Suppressor macrophage treated with lipopolysaccharide for 1 hour (primary cell): ENCODE measurements at regions not wholly inside any gene's neighbourhood (a gene's known extent, or its start where the extent isn't known, plus 50 kb on each side); places are given as distances from the start of the nearest gene placed in this dataset.

Experiments used
- DNase-seq, 3 donors: peaks; one replicate each; pipeline ENCODE4 v3.0.0-alpha.2; 2020 to 2022

DNA sequence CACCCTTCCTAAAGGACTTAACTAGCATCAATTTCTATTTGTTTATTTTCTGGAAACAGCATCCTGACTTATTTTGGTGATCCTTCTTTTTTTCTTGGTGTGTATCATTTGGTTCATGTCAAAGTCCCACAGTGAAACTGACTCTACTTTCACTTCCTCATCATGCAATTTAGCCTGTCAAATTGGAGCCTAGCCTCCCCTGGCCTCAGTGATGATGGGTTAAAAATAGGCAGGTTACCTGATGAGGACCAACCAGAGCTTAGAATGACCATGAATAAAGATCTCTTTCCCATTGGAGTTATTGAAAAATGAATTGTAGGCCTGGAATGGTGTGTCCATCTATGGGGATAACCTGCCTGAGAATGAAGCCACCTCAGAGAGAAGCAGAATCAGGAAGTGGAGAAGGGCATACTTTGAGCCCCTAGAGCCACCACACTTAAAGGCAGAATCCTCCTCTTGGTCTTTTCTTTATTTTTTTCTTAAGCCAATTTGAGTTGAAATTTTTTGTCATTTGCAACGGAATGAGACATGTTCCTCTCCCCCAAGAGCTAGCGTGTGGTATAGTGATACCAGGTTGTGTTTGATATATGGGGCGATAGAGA, 105.6 kb downstream of the BTBD3 start:
- peak; percentile 23 to 31 (median 26) for DNase-seq

GRCh38 chr20:12028771-12029170, 111.1 kb downstream of the BTBD3 start:
- DNase-seq: no peak

- no peak for DNase-seq
Measured at GRCh38 chr20:12030470-12030869, 112.8 kb downstream of the BTBD3 start.

- no peak for DNase-seq
Measured at GRCh38 chr20:12036142-12036541, 118.4 kb downstream of the BTBD3 start.

DNA sequence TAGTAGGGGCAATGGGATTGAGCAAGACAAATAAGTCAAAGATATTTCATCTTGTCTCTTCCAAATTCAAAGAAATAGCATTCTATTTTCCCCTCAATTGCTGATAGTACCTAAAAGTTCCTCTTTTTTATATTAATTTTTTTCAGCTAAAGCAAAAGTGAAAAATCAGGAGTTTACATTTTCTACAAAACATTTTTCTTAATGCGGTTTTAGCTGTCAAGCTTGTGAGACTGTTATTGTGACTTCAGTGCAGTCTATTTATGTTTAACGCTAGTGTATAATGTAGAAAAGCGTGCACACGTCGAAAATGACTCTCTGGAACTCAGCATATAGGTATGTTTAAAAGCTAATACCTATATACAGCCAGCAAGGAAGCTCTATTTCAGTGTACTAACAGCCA, 119.8 kb downstream of the BTBD3 start:
- DNase-seq: no peak

- no peak for DNase-seq
Measured at GRCh38 chr20:12040261-12040660, 122.6 kb downstream of the BTBD3 start.

GRCh38 chr20:12044969-12045368, 127.3 kb downstream of the BTBD3 start:
- DNase-seq: no peak

- no peak for DNase-seq
Measured at GRCh38 chr20:12047838-12048432, 130.2 kb downstream of the BTBD3 start.

DNA sequence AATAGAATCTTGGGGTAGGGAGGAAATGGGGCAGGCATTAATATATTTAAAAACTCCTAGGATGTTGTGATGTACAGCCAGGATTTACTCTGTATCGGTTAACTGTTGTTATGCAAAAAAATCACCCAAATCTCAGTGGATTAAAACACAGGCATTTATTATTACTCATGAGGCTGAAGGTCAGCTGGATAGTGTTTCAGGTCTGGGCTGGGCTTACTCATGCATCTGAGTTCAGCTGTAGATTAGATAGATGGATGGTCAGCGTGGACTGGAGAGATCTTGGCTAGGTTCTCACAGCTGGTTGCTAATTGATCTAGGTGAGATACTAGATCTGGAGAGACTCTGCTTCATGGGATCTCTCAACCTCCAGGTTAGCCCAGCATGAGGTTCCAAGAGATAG, 131.4 kb downstream of the BTBD3 start:
- DNase-seq: no peak

GRCh38 chr20:12051206-12052163, 133.8 kb downstream of the BTBD3 start:
- no peak for DNase-seq

GRCh38 chr20:12053353-12053752, 135.7 kb downstream of the BTBD3 start:
- DNase-seq: peak; percentile 26 to 50 (median 35)

DNA sequence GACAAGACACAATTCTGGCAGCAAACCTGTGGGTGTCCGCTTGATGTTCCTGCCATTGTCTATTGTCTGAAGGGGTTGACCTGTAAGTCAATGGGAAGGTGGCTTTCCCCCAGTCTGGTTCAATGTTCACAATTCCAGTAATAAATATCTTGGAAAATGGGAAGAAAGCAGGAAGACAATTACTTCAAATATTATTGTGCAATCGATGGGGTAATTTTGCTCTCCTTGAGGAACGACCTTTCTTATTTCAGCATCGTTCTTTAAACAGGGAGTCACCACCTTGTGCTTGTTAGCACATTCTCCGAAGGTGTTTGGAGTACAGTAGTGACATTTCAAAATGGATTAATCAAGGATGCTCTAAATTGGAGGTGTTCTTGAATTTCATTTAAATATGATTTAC, 136.9 kb downstream of the BTBD3 start:
- no peak for DNase-seq

DNA sequence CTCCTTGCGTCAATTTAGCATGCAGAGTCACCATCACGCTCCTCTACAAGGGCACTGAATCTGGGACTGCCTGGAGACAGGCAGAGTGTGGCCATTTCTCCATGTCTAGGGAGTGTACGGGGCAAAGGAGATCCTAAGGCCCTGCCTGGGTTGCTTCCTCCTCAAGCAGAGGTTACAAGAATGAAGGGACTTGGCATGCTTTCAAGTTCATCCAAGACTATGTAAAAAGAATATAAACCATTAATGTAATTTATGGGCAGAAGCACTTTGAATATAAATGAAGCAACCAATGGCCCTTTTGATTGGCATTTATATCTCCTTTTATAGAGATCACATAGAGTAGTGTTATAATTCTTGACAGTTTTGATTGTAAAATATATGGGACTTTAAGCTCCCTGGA, 137.5 kb downstream of the BTBD3 start:
- DNase-seq: no peak

DNA sequence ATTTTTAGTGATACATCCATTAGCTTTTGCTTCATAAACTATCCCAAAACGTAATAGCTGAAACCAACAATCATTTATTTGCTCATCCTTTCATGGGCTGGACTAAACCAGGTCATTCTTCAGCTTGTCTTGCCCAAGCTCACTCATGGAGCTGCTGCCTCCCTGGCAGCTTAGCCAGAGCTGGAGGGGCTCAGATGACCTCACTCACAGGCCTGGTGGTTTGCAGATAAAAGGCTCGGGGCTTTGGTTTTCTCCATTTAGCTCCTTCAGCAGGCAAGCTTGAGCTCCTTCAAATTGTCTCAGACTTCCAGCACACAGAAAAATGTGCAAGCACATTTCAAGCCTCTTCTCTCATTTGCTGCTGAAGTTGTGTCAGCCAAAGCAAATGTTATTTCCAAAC, 139.1 kb downstream of the BTBD3 start:
- DNase-seq: no peak

DNA sequence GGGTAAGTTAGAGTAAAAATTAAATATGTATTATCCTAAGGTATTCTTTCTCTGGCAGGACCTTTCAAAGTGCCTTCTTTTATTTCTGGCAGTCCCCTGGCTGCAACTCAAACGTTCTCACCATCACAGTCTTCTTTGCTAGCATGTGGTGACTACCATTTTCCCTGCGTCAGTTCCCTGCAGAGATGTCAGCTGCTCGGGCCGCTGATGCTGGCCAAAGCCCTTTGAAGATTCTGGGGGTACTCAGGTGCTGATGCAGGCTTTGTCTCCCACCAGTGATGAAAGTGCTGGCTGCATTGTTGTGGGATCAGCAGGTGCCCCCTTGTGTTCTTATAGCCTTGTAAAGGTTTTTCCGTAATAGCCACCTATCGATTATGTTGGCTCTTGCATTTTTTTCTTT, 140.1 kb downstream of the BTBD3 start:
- no peak for DNase-seq

DNA sequence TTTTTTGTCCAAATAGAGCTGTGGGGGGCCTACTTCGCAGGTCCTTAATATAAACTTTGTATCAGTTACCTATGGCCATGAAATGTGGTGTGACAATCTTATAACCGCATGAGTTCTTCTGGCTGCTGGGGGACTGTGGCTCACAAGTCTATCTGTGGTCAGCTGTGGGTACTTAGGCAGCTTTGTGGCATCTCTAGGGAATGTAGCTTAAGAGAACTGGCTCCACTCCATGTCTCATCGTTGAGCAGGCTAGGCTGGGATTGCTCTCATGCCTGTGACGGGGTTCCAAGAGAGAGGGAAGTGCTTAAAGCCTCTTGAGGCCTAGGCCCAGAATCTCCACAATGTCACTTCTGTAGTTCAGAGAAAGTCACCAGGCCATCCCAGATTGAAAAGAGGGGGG, 140.5 kb downstream of the BTBD3 start:
- DNase-seq: no peak

DNA sequence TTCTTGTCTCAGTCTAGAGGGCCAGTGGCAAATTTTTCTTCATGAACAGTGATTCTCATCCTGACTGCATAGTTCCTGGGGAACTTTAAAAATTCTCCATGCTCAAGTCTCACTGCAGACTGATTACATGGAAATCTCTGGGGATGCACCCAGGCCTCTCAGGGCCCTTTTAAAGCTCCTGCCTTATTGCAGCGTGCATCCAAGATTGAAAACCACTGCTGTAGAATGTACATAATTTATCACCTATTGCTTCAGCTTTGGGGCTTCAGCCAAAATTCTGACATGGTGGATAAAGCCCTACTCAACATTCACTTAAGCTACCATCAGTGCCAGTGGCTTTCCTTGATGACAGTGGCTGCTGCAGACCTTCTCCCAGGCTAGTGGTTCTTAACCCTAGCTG, 143.8 kb downstream of the BTBD3 start:
- DNase-seq: no peak

- DNase-seq: no peak
Measured at GRCh38 chr20:12063106-12063684, 145.5 kb downstream of the BTBD3 start.

DNA sequence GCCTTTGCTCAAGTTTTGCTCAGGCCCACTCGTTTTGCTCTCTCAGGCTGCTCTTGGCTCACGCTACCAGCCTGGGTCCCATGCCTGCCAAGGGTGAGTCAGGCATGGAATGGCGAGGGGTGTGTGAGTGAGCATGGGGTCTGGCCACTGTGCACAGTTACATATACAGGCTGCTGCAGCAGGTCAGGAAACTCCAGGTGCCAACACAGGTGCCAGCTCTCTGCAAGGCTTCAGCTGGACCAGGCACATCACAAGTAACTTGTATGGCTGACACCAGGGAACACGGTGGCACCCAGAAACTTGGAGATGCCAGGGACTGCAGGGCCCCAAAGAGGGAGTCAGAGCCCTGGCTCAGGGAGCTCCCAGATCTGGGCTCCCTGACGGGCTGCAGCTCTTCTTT, 146.8 kb downstream of the BTBD3 start:
- no peak for DNase-seq

GRCh38 chr20:12067686-12068085, 150.0 kb downstream of the BTBD3 start:
- no peak for DNase-seq

- no peak for DNase-seq
Measured at GRCh38 chr20:12068121-12068520, 150.4 kb downstream of the BTBD3 start.

DNA sequence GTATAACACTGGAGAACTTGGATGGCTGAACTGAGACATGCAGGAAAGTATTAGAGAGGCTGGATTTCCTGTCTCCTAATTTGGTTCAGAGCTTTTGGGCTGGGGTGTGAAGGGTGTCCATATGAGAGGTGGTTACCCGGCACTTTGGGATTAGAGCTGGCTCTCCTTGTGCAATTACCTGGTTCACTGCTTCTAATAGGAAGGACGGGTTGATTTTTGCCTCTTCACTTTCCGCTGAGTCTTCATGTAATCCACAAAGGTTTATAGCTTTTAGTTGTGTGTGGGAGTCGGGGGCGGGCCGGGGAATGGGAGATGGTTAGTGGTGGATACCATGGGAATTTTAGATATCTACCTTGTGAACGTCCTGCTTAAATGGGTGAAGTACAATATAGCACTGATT, 151.5 kb downstream of the BTBD3 start:
- no peak for DNase-seq

GRCh38 chr20:12072221-12072953, 154.7 kb downstream of the BTBD3 start:
- DNase-seq: no peak
